Liver (tissue), 8 donors: ENCODE measurements at regions not wholly inside any gene's neighbourhood (a gene's known extent, or its start where the extent isn't known, plus 50 kb on each side); places are given as distances from the start of the nearest gene placed in this dataset.

ENCODE experiments used
- DNase-seq: peaks from one replicate; pipeline ENCODE4 v3.0.0-alpha.2; 2017; ENCODE audit warnings: low spot score
- H3K27ac ChIP-seq, 2 donors: one replicate each; pipeline ENCODE4 v1.7.0; 2013; ENCODE audit warnings: inconsistent platforms in 2 of 2, low read length in 2 of 2, control low read depth in 1 of 2, low read depth in 1 of 2, mild to moderate bottlenecking in 1 of 2
- H3K27me3 ChIP-seq, 4 donors: one replicate each; pipeline versions ENCODE4 v1.6.1 to v1.7.0; 2013; ENCODE audit warnings: low read length in 3 of 4, inconsistent platforms in 1 of 4, mild to moderate bottlenecking in 1 of 4, moderate library complexity in 1 of 4; ENCODE audit not compliant: control insufficient read depth in 4 of 4, insufficient read depth in 4 of 4
- H3K36me3 ChIP-seq, 4 donors: one replicate each; pipeline versions ENCODE4 v1.6.1 to v1.7.0; 2013; ENCODE audit warnings: low read length in 3 of 4, mild to moderate bottlenecking in 3 of 4, low read depth in 1 of 4, moderate library complexity in 1 of 4; ENCODE audit not compliant: control insufficient read depth in 4 of 4, insufficient read depth in 3 of 4
- H3K4me1 ChIP-seq, 4 donors: one replicate each; pipeline versions ENCODE4 v1.6.1 to v1.7.0; 2013; ENCODE audit warnings: low read length in 3 of 4, mild to moderate bottlenecking in 3 of 4, moderate library complexity in 1 of 4; ENCODE audit not compliant: control insufficient read depth in 4 of 4, insufficient read depth in 4 of 4
- H3K4me3 ChIP-seq, 3 donors: one replicate each; pipeline versions ENCODE4 v1.6.1 to v1.7.0; 2013; ENCODE audit warnings: low read length in 3 of 3, control low read depth in 1 of 3, low read depth in 1 of 3, mild to moderate bottlenecking in 1 of 3
- H3K9ac ChIP-seq, 2 donors: one replicate each; pipeline ENCODE4 v1.7.0; 2013; ENCODE audit warnings: low read length in 2 of 2, mild to moderate bottlenecking in 2 of 2, moderate library complexity in 2 of 2, control low read depth in 1 of 2, low read depth in 1 of 2
- H3K9me3 ChIP-seq, 4 donors: one replicate each; pipeline versions ENCODE4 v1.6.1 to v1.7.0; 2013; ENCODE audit warnings: low read length in 3 of 4; ENCODE audit not compliant: control insufficient read depth in 4 of 4
- ATF3 ChIP-seq: IDR thresholded peaks from 2 replicates; pipeline ENCODE4 v1.6.1; 2016; ENCODE audit warnings: antibody characterized with exemption
- CTCF ChIP-seq: fragments of 150-350 bp; IDR thresholded peaks from 2 replicates; pipeline ENCODE4 v1.5.1; 2017; ENCODE audit warnings: improper control_type of control experiment, low read depth, low read length; ENCODE audit not compliant: missing input control
- EGR1 ChIP-seq, 2 donors: IDR thresholded peaks; 2 replicates each; pipeline ENCODE4 v1.6.1; 2016 to 2018; ENCODE audit warnings: antibody characterized with exemption in 2 of 2, low read depth in 2 of 2
- FOXA1 ChIP-seq: IDR thresholded peaks from 2 replicates; pipeline ENCODE4 v1.6.1; 2016; ENCODE audit warnings: antibody characterized with exemption
- FOXA2 ChIP-seq: IDR thresholded peaks from 2 replicates; pipeline ENCODE4 v1.6.1; 2016; ENCODE audit warnings: antibody characterized with exemption
- GABPA ChIP-seq, 2 donors: IDR thresholded peaks in 1 of 2; conservative IDR thresholded peaks in 1 of 2; 2 replicates each; pipeline ENCODE4 v1.6.1; 2016; ENCODE audit warnings: antibody characterized with exemption in 2 of 2, mild to moderate bottlenecking in 1 of 2, moderate library complexity in 1 of 2
- HNF4A ChIP-seq, 2 donors: conservative IDR thresholded peaks; 2 replicates each; pipeline ENCODE4 v1.6.1; 2016; ENCODE audit warnings: antibody characterized with exemption in 2 of 2, mild to moderate bottlenecking in 2 of 2
- HNF4G ChIP-seq: IDR thresholded peaks from 2 replicates; pipeline ENCODE4 v1.6.1; 2016; ENCODE audit warnings: antibody characterized with exemption
- JUND ChIP-seq, 2 donors: IDR thresholded peaks; 2 replicates each; pipeline ENCODE4 v1.6.1; 2016; ENCODE audit warnings: antibody characterized with exemption in 2 of 2
- NR2F2 ChIP-seq: IDR thresholded peaks from 2 replicates; pipeline ENCODE4 v1.6.1; 2016; ENCODE audit warnings: antibody characterized with exemption
- RAD21 ChIP-seq, 2 donors: IDR thresholded peaks; 2 replicates each; pipeline ENCODE4 v1.6.1; 2016; ENCODE audit warnings: antibody characterized with exemption in 2 of 2, mild to moderate bottlenecking in 2 of 2
- REST ChIP-seq: IDR thresholded peaks from 2 replicates; pipeline ENCODE4 v1.6.1; 2016; ENCODE audit warnings: antibody characterized with exemption, mild to moderate bottlenecking
- RXRA ChIP-seq, 2 donors: IDR thresholded peaks; 2 replicates each; pipeline ENCODE4 v1.6.1; 2017 to 2018; ENCODE audit warnings: antibody characterized with exemption in 2 of 2, mild to moderate bottlenecking in 1 of 2
- SP1 ChIP-seq: IDR thresholded peaks from 2 replicates; pipeline ENCODE4 v1.6.1; 2018; ENCODE audit warnings: antibody characterized with exemption, mild to moderate bottlenecking
- TAF1 ChIP-seq: conservative IDR thresholded peaks from 2 replicates; pipeline ENCODE4 v1.6.1; 2016; ENCODE audit warnings: antibody characterized with exemption, mild to moderate bottlenecking
- YY1 ChIP-seq: IDR thresholded peaks from 2 replicates; pipeline ENCODE4 v1.6.1; 2016; ENCODE audit warnings: antibody characterized with exemption, mild to moderate bottlenecking
- ZBTB33 ChIP-seq: IDR thresholded peaks from 2 replicates; pipeline ENCODE4 v1.6.1; 2016; ENCODE audit warnings: antibody characterized with exemption
- WGBS: extraction: QIAGEN DNeasy Blood & Tissue Kit; methylation state at CpG from one replicate; pipeline ENCODE4 v1.1.7; 2013; 5-methylcytosine and 5-hydroxymethylcytosine counted together
- TF ChIP-seq, protein P1 (sequence below): IDR thresholded peaks from 2 replicates; pipeline ENCODE4 v1.6.1; 2016; ENCODE audit warnings: antibody characterized with exemption
- donor health status: healthy.
- donor health status: healthy.
- donor health status: healthy.
- donor health status: healthy.
- donor health status: healthy.

GRCh38 chr6:12635813-12636212 is 80.8 kb upstream of the PHACTR1 start:
- no peak for DNase-seq
- Histone ChIP-seq H3K36me3 (no peaks in the 10 kb centered on the region), H3K9ac (no peak overlapping the region), H3K4me3 (no peak overlapping the region), H3K4me1 (no peaks in the 10 kb centered on the region), H3K27ac (no peak overlapping the region), H3K27me3 (peaks cover 0 to 2% (median 1%) of the 10 kb centered on the region in 4 donors), H3K9me3 (peaks cover 0 to 7% (median 0%) of the 10 kb centered on the region in 4 donors)
- WGBS, result 52% methylated on average over 3 of the region's 3 CpGs
- TF ChIP-seq TAF1 (no peak), ZBTB33 (no peak)

DNA sequence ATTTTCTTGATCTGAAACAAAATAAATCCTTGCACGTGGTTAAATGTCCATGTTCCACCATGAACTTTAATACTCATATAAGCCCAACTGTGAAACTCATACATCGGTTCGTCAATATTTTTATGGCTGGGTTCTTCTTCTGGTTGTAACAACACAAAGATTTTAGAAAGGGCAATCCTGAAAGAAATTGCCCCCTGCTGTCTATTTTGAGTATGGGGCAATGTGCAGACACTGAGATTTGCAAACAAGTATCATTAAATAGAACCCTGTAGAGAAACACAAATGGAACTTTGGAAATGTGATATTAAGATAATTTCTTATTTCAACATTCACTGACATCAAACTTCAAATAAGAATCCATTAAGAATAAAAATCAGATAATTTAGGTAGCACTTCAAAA is 80.2 kb upstream of the PHACTR1 start:
- WGBS, result 81% methylated on average over 3 of the region's 3 CpGs
- no peaks in the 10 kb centered on the region for H3K36me3 ChIP-seq

More for the DNA sequence above, 80.2 kb upstream of the PHACTR1 start:
- DNase-seq, result no peak
- Histone ChIP-seq H3K27me3 (peaks cover 0 to 2% (median 1%) of the 10 kb centered on the region in 4 donors), H3K4me3 (no peak overlapping the region), H3K27ac (no peak overlapping the region), H3K9me3 (peaks cover 0 to 7% (median 0%) of the 10 kb centered on the region in 4 donors), H3K9ac (no peak overlapping the region), H3K4me1 (no peaks in the 10 kb centered on the region)
- TF ChIP-seq RAD21 (IDR thresholded peaks at IDR 0.05), result no peak
- TF ChIP-seq RXRA (IDR thresholded peaks at IDR 0.05), result no peak
- TF ChIP-seq NR2F2, result no peak
- TF ChIP-seq TAF1, result no peak
- no peak for TF ChIP-seq FOXA1
- TF ChIP-seq HNF4A (conservative IDR thresholded peaks at IDR 0.05), result no peak
- no peak for TF ChIP-seq EGR1 (IDR thresholded peaks at IDR 0.05; ENCODE audit: low read depth in 2 of 2)
- TF ChIP-seq HNF4G, result no peak
- TF ChIP-seq JUND (IDR thresholded peaks at IDR 0.05), result no peak
- no peak for TF ChIP-seq CTCF
- TF ChIP-seq REST, result no peak
- no peak for TF ChIP-seq FOXA2
- TF ChIP-seq ATF3, result no peak
- TF ChIP-seq GABPA (IDR thresholded peaks at IDR 0.05 in 1 of 2, conservative IDR thresholded peaks at IDR 0.05 in 1 of 2), result no peak
- TF ChIP-seq SP1, result no peak
- TF ChIP-seq, protein P1, sequence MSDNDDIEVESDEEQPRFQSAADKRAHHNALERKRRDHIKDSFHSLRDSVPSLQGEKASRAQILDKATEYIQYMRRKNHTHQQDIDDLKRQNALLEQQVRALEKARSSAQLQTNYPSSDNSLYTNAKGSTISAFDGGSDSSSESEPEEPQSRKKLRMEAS, result no peak
- no peak for TF ChIP-seq YY1
- TF ChIP-seq ZBTB33, result no peak
